ENCODE measurements at regions not wholly inside any gene's neighbourhood (a gene's known extent, or its start where the extent isn't known, plus 50 kb on each side); places are given as distances from the start of the nearest gene placed in this dataset.

DNA sequence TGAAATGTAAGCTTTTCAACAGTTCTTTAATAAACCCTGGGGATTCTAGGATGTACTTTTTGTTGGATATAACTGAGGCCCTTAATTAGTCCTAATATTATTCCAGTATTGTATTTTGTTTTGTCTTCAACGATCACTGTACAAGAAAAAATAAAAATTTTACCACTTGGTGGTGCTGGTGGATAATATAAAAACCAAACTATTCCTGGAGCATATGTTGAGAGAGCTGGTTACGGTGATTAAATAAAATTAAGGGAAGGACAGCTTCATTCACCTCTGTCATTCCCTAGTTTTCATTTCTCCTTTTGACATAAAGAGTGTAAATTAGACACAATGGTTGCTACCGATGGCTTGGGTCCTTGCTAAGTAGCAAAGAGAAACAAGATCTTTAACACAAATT, 598.6 kb upstream of the PCDH20 start:
- TF ChIP-seq, protein P1, sequence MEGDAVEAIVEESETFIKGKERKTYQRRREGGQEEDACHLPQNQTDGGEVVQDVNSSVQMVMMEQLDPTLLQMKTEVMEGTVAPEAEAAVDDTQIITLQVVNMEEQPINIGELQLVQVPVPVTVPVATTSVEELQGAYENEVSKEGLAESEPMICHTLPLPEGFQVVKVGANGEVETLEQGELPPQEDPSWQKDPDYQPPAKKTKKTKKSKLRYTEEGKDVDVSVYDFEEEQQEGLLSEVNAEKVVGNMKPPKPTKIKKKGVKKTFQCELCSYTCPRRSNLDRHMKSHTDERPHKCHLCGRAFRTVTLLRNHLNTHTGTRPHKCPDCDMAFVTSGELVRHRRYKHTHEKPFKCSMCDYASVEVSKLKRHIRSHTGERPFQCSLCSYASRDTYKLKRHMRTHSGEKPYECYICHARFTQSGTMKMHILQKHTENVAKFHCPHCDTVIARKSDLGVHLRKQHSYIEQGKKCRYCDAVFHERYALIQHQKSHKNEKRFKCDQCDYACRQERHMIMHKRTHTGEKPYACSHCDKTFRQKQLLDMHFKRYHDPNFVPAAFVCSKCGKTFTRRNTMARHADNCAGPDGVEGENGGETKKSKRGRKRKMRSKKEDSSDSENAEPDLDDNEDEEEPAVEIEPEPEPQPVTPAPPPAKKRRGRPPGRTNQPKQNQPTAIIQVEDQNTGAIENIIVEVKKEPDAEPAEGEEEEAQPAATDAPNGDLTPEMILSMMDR (IDR thresholded peaks at IDR 0.05): no peak
- TF ChIP-seq POLR2AphosphoS5 (IDR thresholded peaks at IDR 0.05): no peak
- TF ChIP-seq POLR2A (IDR thresholded peaks at IDR 0.05): no peak
- TF ChIP-seq EP300 (IDR thresholded peaks at IDR 0.05): no peak

Measured in suprapubic skin (tissue), 4 donors.